ENCODE measurements at regions not wholly inside any gene's neighbourhood (a gene's known extent, or its start where the extent isn't known, plus 50 kb on each side); places are given as distances from the start of the nearest gene placed in this dataset.

DNA sequence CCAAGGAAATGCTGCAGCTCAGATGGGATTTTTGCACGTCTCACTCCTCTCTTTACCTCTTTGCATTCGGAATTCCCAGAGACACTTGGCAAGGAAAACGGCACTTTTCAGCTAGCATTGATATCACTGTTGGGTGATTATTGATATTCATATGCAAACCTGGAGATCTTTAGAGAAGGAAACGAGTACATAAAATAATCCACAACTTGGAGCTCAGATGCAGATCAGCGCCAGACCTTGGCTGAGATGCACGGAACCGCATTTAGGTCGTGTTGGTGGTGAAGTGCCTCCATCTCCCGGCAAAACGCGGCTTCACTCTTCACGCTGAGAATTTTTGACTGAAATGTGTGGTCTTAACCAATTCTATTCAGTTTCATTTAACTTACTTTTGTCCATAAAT is 77.2 kb upstream of the ARHGEF7 start:
- H3K27ac ChIP-seq (replicated peaks) = no peak overlapping the region
- H3K36me3 ChIP-seq = no peaks in the 10 kb centered on the region
- TF ChIP-seq, protein P1, sequence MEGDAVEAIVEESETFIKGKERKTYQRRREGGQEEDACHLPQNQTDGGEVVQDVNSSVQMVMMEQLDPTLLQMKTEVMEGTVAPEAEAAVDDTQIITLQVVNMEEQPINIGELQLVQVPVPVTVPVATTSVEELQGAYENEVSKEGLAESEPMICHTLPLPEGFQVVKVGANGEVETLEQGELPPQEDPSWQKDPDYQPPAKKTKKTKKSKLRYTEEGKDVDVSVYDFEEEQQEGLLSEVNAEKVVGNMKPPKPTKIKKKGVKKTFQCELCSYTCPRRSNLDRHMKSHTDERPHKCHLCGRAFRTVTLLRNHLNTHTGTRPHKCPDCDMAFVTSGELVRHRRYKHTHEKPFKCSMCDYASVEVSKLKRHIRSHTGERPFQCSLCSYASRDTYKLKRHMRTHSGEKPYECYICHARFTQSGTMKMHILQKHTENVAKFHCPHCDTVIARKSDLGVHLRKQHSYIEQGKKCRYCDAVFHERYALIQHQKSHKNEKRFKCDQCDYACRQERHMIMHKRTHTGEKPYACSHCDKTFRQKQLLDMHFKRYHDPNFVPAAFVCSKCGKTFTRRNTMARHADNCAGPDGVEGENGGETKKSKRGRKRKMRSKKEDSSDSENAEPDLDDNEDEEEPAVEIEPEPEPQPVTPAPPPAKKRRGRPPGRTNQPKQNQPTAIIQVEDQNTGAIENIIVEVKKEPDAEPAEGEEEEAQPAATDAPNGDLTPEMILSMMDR (IDR thresholded peaks at IDR 0.05; ENCODE audit: borderline replicate concordance) = no peak
- no peak overlapping the region for H3K4me3 ChIP-seq
- no peaks in the 10 kb centered on the region for H3K4me1 ChIP-seq
- intact Hi-C loops (cut with micrococcal nuclease) = no loop called here
- peaks cover 32% of the 10 kb centered on the region for H3K27me3 ChIP-seq (ENCODE audit: low read depth)
- DNase-seq = no peak
- no peaks in the 10 kb centered on the region for H3K9me3 ChIP-seq (replicated peaks)

- Histone ChIP-seq H3K36me3 (no peaks in the 10 kb centered on the region), H3K4me3 (no peak overlapping the region), H3K27me3 (ENCODE audit: low read depth) (peaks cover 36% of the 10 kb centered on the region), H3K27ac (replicated peaks) (no peak overlapping the region), H3K9me3 (replicated peaks) (no peaks in the 10 kb centered on the region), H3K4me1 (no peaks in the 10 kb centered on the region)
- DNase-seq = no peak
- TF ChIP-seq, protein P1 (IDR thresholded peaks at IDR 0.05; ENCODE audit: borderline replicate concordance) = no peak
- intact Hi-C loops (cut with micrococcal nuclease) = no loop called here
These were observed 78.4 kb upstream of the ARHGEF7 start for GRCh38 chr13:111036665-111037064.

DNA sequence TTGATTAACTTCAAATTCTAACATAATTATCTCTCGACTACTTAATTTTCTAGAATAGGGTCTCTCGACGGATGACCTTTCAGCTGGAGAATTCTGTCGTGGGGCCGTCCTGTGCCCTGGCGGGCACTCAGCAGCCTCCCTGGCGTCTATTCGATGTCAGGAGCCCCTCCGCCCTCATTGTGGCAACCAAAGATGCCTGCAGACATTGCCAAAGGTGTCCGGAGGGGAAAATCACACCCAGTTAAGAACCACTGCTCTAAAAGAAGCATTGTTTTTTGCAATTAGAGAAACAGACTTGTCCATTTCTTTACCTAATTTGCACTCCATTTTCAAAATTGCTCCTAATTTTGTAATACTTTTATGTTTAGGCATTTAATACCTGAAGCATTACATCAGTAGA is 79.2 kb upstream of the ARHGEF7 start:
- TF ChIP-seq, protein P1 (IDR thresholded peaks at IDR 0.05; ENCODE audit: borderline replicate concordance) = no peak
- intact Hi-C loops (cut with micrococcal nuclease) = no loop called here
- H3K27me3 ChIP-seq (ENCODE audit: low read depth) = peaks cover 28% of the 10 kb centered on the region
- no peak overlapping the region for H3K27ac ChIP-seq (replicated peaks)
- H3K4me1 ChIP-seq = no peaks in the 10 kb centered on the region
- no peaks in the 10 kb centered on the region for H3K36me3 ChIP-seq
- no peak overlapping the region for H3K4me3 ChIP-seq
- no peak for DNase-seq
- no peaks in the 10 kb centered on the region for H3K9me3 ChIP-seq (replicated peaks)

DNA sequence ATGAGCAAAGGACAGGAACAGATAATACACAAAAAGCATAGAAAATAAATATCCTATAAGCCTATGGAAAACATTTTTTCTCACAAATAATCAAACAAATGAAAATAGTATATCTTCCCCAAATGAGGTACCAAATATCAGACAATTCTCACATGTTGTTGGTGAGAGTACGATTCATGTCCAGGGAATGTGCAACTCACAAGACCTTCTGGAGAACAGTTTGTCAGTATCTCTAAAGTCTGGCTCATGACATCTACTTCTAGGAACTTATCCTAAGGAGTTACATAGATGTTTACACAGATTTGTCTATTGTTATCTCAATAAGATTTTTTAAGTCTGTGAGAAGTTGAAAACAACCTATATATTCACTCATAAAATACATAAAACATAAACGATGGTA is 80.3 kb upstream of the ARHGEF7 start:
- Histone ChIP-seq H3K27me3 (ENCODE audit: low read depth) (peaks cover 20% of the 10 kb centered on the region), H3K4me1 (no peaks in the 10 kb centered on the region), H3K9me3 (replicated peaks) (no peaks in the 10 kb centered on the region), H3K27ac (replicated peaks) (no peak overlapping the region), H3K36me3 (no peaks in the 10 kb centered on the region), H3K4me3 (no peak overlapping the region)
- intact Hi-C loops (cut with micrococcal nuclease) = no loop called here
- TF ChIP-seq, protein P1 (IDR thresholded peaks at IDR 0.05; ENCODE audit: borderline replicate concordance) = no peak
- DNase-seq = no peak

DNA sequence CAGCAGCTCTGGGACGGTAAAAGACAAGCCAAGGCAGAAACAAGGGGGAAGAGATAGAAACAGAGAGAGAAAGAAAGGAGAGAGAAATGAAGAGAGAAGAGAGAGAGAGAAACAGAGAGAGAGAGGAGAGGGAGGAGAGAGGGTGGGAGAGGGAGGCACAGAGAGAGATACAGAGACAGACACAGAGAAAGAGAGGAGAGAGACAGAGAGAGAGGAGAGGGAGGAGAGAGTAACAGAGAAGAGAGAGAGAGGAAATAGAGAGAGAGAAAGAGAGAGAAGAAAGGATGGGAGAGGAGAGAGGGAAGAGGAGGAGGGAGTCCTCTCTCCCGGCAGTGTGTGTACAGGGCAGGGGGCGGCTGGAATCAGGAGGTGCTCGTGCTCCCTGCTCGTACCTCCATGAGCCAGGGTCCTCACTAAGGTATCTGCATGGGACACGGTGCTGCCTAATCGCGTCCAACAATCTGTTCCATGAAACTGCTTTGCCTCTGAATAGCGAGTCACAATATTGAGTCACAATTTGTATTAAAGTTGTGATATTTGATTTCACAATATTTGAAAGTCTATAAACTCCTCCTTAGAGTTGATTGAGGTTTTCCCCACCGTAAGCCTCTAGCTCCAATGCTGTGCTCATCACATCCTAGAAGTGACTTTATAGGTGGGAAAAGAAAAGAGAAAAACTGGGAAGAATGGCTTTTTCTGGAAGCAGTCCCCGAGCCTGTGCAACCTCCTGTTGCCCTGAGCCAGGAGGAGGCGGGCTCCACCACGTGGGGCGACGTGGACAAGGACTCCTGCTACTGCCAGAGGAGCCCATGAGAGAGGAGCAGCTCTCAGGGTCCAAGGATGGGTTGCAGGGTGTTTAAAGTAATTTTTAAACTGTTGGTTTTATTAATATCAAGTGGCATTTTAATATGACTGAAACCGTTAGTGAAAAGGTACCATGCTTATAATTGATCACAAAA is 81.7 kb upstream of the ARHGEF7 start:
- Histone ChIP-seq H3K36me3 (no peaks in the 10 kb centered on the region), H3K4me1 (no peaks in the 10 kb centered on the region), H3K4me3 (no peak overlapping the region), H3K9me3 (replicated peaks) (no peaks in the 10 kb centered on the region), H3K27ac (replicated peaks) (no peak overlapping the region), H3K27me3 (ENCODE audit: low read depth) (peaks cover 16% of the 10 kb centered on the region)
- intact Hi-C loops (cut with micrococcal nuclease) = no loop called here
- no peak for DNase-seq
- TF ChIP-seq, protein P1 (IDR thresholded peaks at IDR 0.05; ENCODE audit: borderline replicate concordance) = peak; percentile 16

Measured in left ventricle myocardium inferior (tissue), 1 donor.